ENCODE measurements at regions not wholly inside any gene's neighbourhood (a gene's known extent, or its start where the extent isn't known, plus 50 kb on each side); places are given as distances from the start of the nearest gene placed in this dataset.

DNA sequence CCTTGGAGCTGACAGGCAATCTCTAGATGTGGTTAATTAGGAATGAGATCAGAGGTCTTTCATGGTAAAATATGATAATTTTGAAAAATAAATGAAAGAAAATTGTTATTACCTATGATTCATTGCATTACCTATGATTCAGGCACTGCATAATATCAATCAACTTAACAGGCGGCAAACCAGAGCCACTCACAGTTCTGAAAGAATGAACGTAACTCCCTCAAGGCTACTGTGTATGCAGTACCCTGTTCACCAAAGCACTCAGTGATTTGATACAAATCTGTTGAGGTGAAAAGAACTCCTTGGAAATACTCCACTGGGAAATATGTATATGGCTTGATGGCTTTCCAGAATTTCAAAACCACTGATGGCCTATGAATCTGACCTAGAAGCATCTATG is 398.9 kb downstream of the ACTL7B start:
- DNase-seq (ENCODE audit: low read depth) = no peak
- TF ChIP-seq POLR2A (IDR thresholded peaks at IDR 0.05; ENCODE audit: extremely low read depth, insufficient read length) = no peak
- TF ChIP-seq, protein P1, sequence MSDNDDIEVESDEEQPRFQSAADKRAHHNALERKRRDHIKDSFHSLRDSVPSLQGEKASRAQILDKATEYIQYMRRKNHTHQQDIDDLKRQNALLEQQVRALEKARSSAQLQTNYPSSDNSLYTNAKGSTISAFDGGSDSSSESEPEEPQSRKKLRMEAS (IDR thresholded peaks at IDR 0.05; ENCODE audit: low read depth, low read length) = no peak

DNA sequence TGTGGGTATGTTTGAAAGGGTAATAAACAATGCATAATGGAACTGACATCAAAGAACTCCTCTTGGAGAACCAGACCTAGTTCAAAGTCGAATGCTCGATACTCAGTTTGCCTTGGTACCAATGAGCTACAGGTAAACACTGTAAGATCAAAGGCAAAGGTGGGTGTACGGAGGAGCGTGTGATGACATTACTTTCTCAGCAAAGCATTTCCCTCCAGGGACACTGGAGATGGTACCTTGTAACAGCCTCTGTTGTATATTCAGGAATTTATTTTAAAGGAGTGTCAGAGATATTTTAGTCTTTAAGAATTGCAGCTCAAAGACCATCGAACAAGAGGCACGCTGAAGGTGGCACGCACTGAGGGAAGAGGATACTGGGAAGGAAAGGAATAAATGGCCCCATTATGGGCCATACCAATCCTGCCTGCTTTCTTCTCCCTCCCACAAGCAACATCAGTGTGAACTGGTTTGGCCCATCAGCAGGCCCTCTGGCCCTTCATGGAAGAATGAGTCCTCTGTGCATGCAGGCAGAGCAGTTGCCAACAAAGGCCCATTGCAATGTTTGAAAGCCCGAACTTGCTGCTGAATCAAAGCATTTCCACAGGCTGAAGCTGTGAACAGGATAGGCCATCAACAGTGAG is 410.2 kb downstream of the ACTL7B start:
- no peak for TF ChIP-seq POLR2A (IDR thresholded peaks at IDR 0.05; ENCODE audit: extremely low read depth, insufficient read length)
- no peak for TF ChIP-seq MYC (IDR thresholded peaks at IDR 0.05; ENCODE audit: low read depth, low read length)
- TF ChIP-seq, protein P1 (IDR thresholded peaks at IDR 0.05; ENCODE audit: low read depth, low read length) = no peak
- TF ChIP-seq, protein P2, sequence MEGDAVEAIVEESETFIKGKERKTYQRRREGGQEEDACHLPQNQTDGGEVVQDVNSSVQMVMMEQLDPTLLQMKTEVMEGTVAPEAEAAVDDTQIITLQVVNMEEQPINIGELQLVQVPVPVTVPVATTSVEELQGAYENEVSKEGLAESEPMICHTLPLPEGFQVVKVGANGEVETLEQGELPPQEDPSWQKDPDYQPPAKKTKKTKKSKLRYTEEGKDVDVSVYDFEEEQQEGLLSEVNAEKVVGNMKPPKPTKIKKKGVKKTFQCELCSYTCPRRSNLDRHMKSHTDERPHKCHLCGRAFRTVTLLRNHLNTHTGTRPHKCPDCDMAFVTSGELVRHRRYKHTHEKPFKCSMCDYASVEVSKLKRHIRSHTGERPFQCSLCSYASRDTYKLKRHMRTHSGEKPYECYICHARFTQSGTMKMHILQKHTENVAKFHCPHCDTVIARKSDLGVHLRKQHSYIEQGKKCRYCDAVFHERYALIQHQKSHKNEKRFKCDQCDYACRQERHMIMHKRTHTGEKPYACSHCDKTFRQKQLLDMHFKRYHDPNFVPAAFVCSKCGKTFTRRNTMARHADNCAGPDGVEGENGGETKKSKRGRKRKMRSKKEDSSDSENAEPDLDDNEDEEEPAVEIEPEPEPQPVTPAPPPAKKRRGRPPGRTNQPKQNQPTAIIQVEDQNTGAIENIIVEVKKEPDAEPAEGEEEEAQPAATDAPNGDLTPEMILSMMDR (IDR thresholded peaks at IDR 0.05; ENCODE audit: low read depth, low read length) = no peak
- DNase-seq (ENCODE audit: low read depth) = no peak
- no peak overlapping the region for H3K4me3 ChIP-seq (ENCODE audit: low read depth, low read length)

More for the DNA sequence above, 398.9 kb downstream of the ACTL7B start:
- no peak overlapping the region for H3K4me3 ChIP-seq (ENCODE audit: low read depth, low read length)

DNA sequence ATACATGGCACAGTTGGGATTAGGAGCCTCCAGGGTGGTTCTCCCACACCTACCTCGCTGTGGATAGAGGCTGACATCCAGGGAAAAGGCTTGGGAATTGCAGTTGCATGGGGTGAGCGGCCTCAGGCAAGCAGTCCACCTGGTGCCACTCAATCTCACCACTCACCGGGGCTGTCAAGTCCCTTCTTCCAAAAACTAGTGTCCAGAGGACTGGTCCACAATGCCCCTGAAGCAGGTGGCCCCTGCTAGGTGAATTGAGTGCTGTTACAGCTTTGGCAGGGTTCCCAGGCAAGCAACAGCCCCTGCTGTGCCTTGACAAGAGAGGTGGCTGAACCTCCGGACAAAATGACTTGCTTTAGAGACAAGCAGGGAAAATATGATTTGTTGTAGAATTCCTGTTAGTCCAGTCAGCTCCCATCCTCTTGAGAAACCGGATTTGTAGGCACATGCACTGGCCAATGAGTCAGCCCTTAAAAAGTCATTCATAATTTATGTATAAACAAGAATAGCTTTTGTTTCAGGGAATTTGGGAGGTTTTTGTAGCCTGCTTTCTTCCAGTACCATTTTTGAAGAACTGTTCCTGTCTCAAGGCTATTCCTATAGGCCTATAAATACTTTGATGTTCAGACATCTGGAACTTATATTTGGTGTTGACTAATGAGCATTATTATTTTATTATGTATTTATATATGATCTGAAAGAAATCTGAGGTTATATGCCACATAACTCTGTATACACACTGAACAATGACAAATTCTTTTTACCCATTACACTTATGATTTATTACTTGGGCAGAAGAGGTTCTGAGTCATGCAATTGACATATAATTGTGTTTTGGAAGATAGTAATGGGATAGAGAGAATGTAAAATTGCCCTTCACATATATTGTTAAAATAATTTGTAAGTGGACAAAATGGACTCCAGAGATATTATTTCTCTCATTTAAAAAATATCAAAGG is 411.1 kb downstream of the ACTL7B start:
- no peak overlapping the region for H3K4me3 ChIP-seq (ENCODE audit: low read depth, low read length)
- TF ChIP-seq POLR2A (IDR thresholded peaks at IDR 0.05; ENCODE audit: extremely low read depth, insufficient read length) = no peak
- TF ChIP-seq, protein P2 (IDR thresholded peaks at IDR 0.05; ENCODE audit: low read depth, low read length) = no peak
- TF ChIP-seq, protein P1 (IDR thresholded peaks at IDR 0.05; ENCODE audit: low read depth, low read length) = no peak
- no peak for TF ChIP-seq MYC (IDR thresholded peaks at IDR 0.05; ENCODE audit: low read depth, low read length)
- no peak for DNase-seq (ENCODE audit: low read depth)

DNA sequence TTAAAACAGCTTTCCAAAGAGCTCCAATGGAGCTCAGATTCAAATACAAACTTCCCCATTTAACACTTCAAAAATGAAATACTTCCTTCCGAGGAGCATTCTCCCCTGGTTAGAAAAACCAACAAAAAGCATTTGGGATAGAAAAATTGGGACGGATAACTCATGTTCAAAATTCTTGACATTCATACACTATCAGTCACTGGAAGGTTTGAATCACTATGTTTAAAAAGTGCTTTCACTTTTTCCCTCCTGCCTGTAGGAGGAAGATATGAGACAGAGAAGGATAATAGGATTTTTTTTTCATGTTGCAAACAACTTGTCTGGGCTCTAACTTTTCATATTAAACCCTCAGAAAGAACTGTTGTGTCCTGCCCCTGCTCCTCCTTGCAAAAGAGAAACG is 412.0 kb downstream of the ACTL7B start:
- H3K4me3 ChIP-seq (ENCODE audit: low read depth, low read length) = no peak overlapping the region
- DNase-seq (ENCODE audit: low read depth) = no peak
- TF ChIP-seq, protein P2 (IDR thresholded peaks at IDR 0.05; ENCODE audit: low read depth, low read length) = no peak
- TF ChIP-seq POLR2A (IDR thresholded peaks at IDR 0.05; ENCODE audit: extremely low read depth, insufficient read length) (no peak), MYC (IDR thresholded peaks at IDR 0.05; ENCODE audit: low read depth, low read length) (no peak)
- TF ChIP-seq, protein P1 (IDR thresholded peaks at IDR 0.05; ENCODE audit: low read depth, low read length) = no peak

DNA sequence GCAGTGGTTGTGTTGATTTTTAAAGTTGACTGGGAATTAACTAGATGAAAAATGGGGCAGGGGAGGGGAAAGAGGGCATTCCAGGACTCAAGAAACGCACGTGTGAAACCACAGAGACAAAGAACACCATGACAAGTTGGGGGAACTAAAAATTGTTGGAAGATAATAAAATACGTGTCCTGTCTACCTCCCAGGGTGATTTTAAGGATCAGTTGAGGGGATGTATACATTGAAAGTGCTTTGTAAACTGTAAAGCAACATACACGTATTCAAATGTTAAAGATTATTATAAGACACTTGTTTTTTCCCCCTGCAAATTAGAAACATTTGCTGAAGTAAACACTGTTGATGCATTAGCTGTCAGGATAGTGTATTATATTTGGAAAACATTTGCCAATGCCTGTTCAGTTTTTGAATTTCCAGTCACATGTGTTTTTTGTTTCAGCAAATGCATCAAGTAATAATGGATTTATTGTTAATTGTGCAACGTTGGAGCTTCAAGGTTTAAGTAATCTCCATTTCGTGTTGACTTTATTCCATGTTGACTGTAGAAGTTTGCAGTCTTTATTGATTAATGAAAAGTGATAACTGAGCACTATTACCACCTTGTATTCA is 412.7 kb downstream of the ACTL7B start:
- DNase-seq (ENCODE audit: low read depth) = no peak
- H3K4me3 ChIP-seq (ENCODE audit: low read depth, low read length) = no peak overlapping the region
- TF ChIP-seq, protein P2 (IDR thresholded peaks at IDR 0.05; ENCODE audit: low read depth, low read length) = no peak
- TF ChIP-seq, protein P1 (IDR thresholded peaks at IDR 0.05; ENCODE audit: low read depth, low read length) = no peak
- no peak for TF ChIP-seq MYC (IDR thresholded peaks at IDR 0.05; ENCODE audit: low read depth, low read length)
- no peak for TF ChIP-seq POLR2A (IDR thresholded peaks at IDR 0.05; ENCODE audit: extremely low read depth, insufficient read length)
